ENCODE measurements at regions not wholly inside any gene's neighbourhood (a gene's known extent, or its start where the extent isn't known, plus 50 kb on each side); places are given as distances from the start of the nearest gene placed in this dataset.

- Histone ChIP-seq H3K27ac (no peak overlapping the region), H3K27me3 (no peaks in the 10 kb centered on the region), H3K36me3 (no peaks in the 10 kb centered on the region), H3K9me3 (no peaks in the 10 kb centered on the region), H3K4me3 (no peak overlapping the region), H3K4me1 (ENCODE audit: insufficient read depth) (no peaks in the 10 kb centered on the region)
- no peak for DNase-seq
- WGBS, 3 donors = 70 to 86% (median 76%) methylated on average over 3 of the region's 3 CpGs
- intact Hi-C loops (cut with DNase I) = no loop called here
- no peak for TF ChIP-seq CTCF (IDR thresholded peaks at IDR 0.05)
- TF ChIP-seq POLR2A (IDR thresholded peaks at IDR 0.05) = no peak
- no peak for TF ChIP-seq EP300 (IDR thresholded peaks at IDR 0.05)
Measured at GRCh38 chr7:81190997-81191768, 272.3 kb upstream of the SEMA3C start.

- Histone ChIP-seq H3K27me3 (no peaks in the 10 kb centered on the region), H3K36me3 (no peaks in the 10 kb centered on the region), H3K4me3 (no peak overlapping the region), H3K9me3 (no peaks in the 10 kb centered on the region), H3K4me1 (ENCODE audit: insufficient read depth) (no peaks in the 10 kb centered on the region), H3K27ac (no peak overlapping the region)
- WGBS, 3 donors = 73 to 77% (median 73%) methylated on average over 1 of the region's 1 CpG
- TF ChIP-seq EP300 (IDR thresholded peaks at IDR 0.05) = no peak
- no peak for TF ChIP-seq POLR2A (IDR thresholded peaks at IDR 0.05)
- no peak for TF ChIP-seq CTCF (IDR thresholded peaks at IDR 0.05)
- intact Hi-C loops (cut with DNase I) = no loop called here
- DNase-seq = no peak
Measured at GRCh38 chr7:81187753-81188152, 268.9 kb upstream of the SEMA3C start.

GRCh38 chr7:81186691-81187090 lies 267.8 kb upstream of the SEMA3C start:
- DNase-seq = no peak
- no peaks in the 10 kb centered on the region for H3K9me3 ChIP-seq
- intact Hi-C loops (cut with DNase I) = no loop called here
- H3K27ac ChIP-seq = no peak overlapping the region
- TF ChIP-seq EP300 (IDR thresholded peaks at IDR 0.05) (no peak), CTCF (IDR thresholded peaks at IDR 0.05) (no peak), POLR2A (IDR thresholded peaks at IDR 0.05) (no peak)
- no peaks in the 10 kb centered on the region for H3K4me1 ChIP-seq (ENCODE audit: insufficient read depth)
- no peaks in the 10 kb centered on the region for H3K36me3 ChIP-seq
- 30 to 38% (median 34%) methylated on average over 2 of the region's 2 CpGs for WGBS, 3 donors
- no peak overlapping the region for H3K4me3 ChIP-seq
- H3K27me3 ChIP-seq = no peaks in the 10 kb centered on the region

GRCh38 chr7:81185072-81185471 lies 266.2 kb upstream of the SEMA3C start:
- no peak for TF ChIP-seq EP300 (IDR thresholded peaks at IDR 0.05)
- no peak for TF ChIP-seq CTCF (IDR thresholded peaks at IDR 0.05)
- TF ChIP-seq POLR2A (IDR thresholded peaks at IDR 0.05) = no peak
- H3K27me3 ChIP-seq = no peaks in the 10 kb centered on the region
- H3K4me3 ChIP-seq = no peak overlapping the region
- no peaks in the 10 kb centered on the region for H3K36me3 ChIP-seq
- H3K27ac ChIP-seq = no peak overlapping the region
- no peak for DNase-seq
- no peaks in the 10 kb centered on the region for H3K4me1 ChIP-seq (ENCODE audit: insufficient read depth)
- H3K9me3 ChIP-seq = no peaks in the 10 kb centered on the region
- intact Hi-C loops (cut with DNase I) = no loop called here

All from ovary (tissue), 7 donors.